ENCODE measurements at regions not wholly inside any gene's neighbourhood (a gene's known extent, or its start where the extent isn't known, plus 50 kb on each side); places are given as distances from the start of the nearest gene placed in this dataset.
"Not testable (repeated sequence)": the region's sequence is repeated elsewhere in the genome, so short reads cannot be mapped to it uniquely, and the experiment has no call there.

- DNase-seq (ENCODE audit: low spot score): no peak
These were observed 80.5 kb upstream of the SETMAR start for GRCh38 chr3:4222574-4223175.

- DNase-seq (ENCODE audit: low spot score): no peak
These were observed 79.4 kb upstream of the SETMAR start for GRCh38 chr3:4223777-4224176.

GRCh38 chr3:4224331-4224730 lies 78.8 kb upstream of the SETMAR start:
- no peak for DNase-seq (ENCODE audit: low spot score)

DNA sequence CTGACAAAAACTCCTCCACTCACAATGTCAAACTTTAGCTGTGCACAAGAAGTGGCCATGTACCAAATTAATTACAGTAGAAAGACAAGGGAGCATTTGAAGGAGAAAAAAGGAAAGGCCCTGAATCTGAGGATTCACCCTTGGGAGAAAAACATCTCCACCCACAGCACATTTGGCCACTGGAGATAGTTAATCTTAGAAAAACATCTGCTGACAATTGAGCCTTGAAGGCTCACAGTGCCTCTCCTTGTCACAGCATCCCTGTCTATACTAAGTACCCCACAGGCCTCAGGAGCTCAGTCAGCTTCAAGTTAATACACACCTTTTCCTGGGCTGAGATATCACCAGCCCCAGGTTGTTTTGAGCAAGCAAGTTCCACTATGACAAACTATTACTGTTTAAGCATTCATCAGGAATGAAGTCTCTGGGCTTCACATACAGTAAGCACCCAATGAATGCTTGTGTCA lies 78.1 kb upstream of the SETMAR start:
- DNase-seq (ENCODE audit: low spot score): no peak

GRCh38 chr3:4228295-4228694 lies 74.9 kb upstream of the SETMAR start:
- DNase-seq (ENCODE audit: low spot score): no peak

- DNase-seq (ENCODE audit: low spot score): no peak
These were observed 72.1 kb upstream of the SETMAR start for GRCh38 chr3:4231041-4231440.

DNA sequence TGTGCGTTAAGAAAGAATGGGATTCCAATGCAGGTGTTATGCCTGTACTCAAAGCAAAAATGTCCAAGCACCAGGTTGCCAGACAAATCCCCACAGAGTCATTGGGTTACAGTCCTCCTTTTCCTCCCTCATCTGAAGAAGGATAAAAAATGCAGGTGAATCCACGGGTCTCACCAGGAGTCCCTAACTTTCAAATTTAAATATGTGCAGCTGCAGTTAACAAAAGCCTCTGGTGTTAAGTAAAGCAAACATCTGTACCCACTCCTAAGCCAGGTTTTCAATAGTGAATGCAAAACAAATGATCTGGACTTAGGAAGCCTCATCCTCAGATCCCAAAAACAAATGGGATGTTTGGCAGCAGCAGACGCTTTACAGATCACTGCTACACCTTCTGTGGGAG lies 70.4 kb upstream of the SETMAR start:
- no peak for DNase-seq (ENCODE audit: low spot score)

DNA sequence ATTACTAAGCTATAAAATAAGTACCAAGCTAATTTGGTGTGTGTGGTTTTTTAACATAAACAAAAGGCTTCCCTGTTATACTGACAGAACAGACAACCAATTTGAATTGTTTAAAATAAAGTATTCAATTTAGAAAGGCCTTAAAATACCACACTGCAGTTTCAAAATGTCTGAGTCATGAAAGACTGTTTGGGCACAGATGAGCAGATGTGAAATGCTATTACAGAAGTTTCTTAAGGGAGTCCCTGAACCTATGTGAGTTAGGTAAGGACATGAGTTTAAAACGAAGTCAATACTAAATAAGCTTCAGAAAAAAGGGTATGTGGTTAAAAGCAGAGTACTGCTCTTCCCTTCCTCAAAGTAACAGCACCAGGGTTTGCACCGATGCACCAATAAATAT lies 69.7 kb upstream of the SETMAR start:
- no peak for DNase-seq (ENCODE audit: low spot score)

DNA sequence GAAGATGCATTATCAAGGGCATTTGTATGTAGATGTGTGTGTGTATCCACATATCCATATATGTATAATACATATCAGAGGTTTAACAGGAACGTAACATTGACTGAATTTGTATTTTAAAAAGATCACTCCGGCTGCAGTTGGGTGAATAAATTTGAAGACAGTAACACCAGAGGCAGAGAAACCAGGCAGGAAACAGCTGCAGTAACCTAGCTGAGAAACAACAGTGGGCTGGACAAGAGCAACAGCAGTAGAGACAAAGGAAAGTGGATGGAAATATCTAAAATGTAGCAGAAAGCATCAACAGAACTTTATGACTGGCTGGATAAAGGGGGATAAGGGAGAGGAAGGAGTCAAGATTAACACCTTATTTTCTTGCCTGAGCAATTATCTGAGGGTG lies 68.3 kb upstream of the SETMAR start:
- DNase-seq (ENCODE audit: low spot score): no peak

GRCh38 chr3:4235690-4236089 lies 67.5 kb upstream of the SETMAR start:
- no peak for DNase-seq (ENCODE audit: low spot score)

- no peak for DNase-seq (ENCODE audit: low spot score)
These were observed 61.5 kb upstream of the SETMAR start for GRCh38 chr3:4241595-4242170.

GRCh38 chr3:4245671-4246070 lies 57.5 kb upstream of the SETMAR start:
- no peak for DNase-seq (ENCODE audit: low spot score)

GRCh38 chr3:4247391-4247790 lies 55.8 kb upstream of the SETMAR start:
- DNase-seq (ENCODE audit: low spot score): no peak

DNA sequence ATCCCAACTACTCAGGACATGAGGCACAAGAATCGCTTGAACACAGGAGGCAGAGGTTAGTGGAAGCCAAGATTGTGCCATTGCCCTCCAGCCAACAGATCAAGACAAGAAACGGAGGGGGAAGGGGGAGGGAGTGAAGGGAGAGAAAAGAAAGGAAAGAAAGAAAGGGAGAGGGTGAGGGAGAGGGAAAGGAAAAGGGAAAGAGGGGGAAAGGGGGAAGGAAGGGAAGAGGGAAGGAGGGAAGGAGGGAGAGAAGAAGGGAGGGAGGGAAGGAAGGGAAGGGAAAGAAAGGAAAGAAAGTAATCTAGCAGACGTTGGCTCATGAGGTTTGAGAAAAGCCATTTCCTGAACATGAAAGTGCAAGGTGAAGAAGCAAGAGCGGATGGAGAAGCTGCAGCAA lies 53.1 kb upstream of the SETMAR start:
- no peak for DNase-seq (ENCODE audit: low spot score)

DNA sequence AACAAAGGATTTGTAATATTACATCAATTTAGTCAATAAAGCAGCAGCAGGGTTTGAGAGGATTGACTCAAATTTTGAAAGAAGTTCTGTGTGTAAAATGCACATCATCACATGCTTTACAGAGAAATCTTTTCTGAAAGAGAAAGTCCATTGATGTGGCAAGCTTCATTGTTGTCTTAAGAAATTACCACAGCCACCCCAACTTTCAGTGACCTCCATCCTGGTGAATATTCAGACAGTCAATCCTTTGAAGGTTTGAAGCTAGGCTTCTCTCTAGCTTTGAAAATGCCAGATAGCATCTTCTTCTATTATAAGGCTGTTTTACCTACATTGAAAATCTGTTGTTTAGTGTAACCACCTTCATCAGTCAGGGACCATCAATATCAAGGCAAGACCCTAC lies 51.8 kb upstream of the SETMAR start:
- no peak for DNase-seq (ENCODE audit: low spot score)

- DNase-seq (ENCODE audit: low spot score): not testable (repeated sequence)
These were observed 49.9 kb upstream of the SETMAR start for GRCh38 chr3:4253072-4253832.
